ENCODE measurements at regions not wholly inside any gene's neighbourhood (a gene's known extent, or its start where the extent isn't known, plus 50 kb on each side); places are given as distances from the start of the nearest gene placed in this dataset.

GRCh38 chr16:66295213-66295612, 71.3 kb upstream of the CDH5 start:
- H3K36me3 ChIP-seq: no peaks in the 10 kb centered on the region
- intact Hi-C loops (cut with DNase I; ENCODE audit: low total_unique reads): no loop called here

GRCh38 chr16:66294507-66294906, 72.0 kb upstream of the CDH5 start:
- H3K36me3 ChIP-seq: no peaks in the 10 kb centered on the region
- no peak for TF ChIP-seq POLR2A (IDR thresholded peaks at IDR 0.05)
- TF ChIP-seq, protein P1, sequence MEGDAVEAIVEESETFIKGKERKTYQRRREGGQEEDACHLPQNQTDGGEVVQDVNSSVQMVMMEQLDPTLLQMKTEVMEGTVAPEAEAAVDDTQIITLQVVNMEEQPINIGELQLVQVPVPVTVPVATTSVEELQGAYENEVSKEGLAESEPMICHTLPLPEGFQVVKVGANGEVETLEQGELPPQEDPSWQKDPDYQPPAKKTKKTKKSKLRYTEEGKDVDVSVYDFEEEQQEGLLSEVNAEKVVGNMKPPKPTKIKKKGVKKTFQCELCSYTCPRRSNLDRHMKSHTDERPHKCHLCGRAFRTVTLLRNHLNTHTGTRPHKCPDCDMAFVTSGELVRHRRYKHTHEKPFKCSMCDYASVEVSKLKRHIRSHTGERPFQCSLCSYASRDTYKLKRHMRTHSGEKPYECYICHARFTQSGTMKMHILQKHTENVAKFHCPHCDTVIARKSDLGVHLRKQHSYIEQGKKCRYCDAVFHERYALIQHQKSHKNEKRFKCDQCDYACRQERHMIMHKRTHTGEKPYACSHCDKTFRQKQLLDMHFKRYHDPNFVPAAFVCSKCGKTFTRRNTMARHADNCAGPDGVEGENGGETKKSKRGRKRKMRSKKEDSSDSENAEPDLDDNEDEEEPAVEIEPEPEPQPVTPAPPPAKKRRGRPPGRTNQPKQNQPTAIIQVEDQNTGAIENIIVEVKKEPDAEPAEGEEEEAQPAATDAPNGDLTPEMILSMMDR (IDR thresholded peaks at IDR 0.05): no peak
- no peak overlapping the region for H3K4me3 ChIP-seq
- intact Hi-C loops (cut with DNase I; ENCODE audit: low total_unique reads): no loop called here
- no peak overlapping the region for H3K27ac ChIP-seq
- no peaks in the 10 kb centered on the region for H3K27me3 ChIP-seq
- no peak for DNase-seq
- H3K9me3 ChIP-seq: no peaks in the 10 kb centered on the region
- H3K4me1 ChIP-seq: no peaks in the 10 kb centered on the region

More at GRCh38 chr16:66295213-66295612, 71.3 kb upstream of the CDH5 start:
- no peaks in the 10 kb centered on the region for H3K27me3 ChIP-seq
- no peak for DNase-seq
- no peaks in the 10 kb centered on the region for H3K9me3 ChIP-seq
- H3K4me1 ChIP-seq: no peaks in the 10 kb centered on the region
- H3K4me3 ChIP-seq: no peak overlapping the region
- no peak overlapping the region for H3K27ac ChIP-seq
- TF ChIP-seq, protein P1 (IDR thresholded peaks at IDR 0.05): no peak
- TF ChIP-seq POLR2A (IDR thresholded peaks at IDR 0.05): no peak

DNA sequence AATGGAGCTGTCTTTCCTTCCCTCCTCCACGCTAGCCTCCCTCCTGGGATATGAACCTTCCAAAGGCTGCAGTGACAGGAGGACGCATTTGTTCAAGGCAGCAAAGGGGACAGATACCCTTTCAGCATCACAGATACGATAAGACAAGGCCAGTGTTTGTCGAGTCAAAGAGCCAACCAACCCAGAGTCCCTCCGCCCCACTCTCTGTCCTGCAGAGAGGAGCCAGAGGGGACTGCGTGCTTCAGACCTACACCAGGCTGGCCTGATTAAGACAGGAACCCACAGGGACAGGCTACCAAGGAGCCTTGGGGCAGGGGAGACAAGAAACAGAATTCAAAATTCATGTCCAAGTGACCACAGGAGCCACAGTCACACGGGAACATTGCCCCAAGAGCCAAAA, 72.6 kb upstream of the CDH5 start:
- DNase-seq: no peak

GRCh38 chr16:66293207-66293735, 73.2 kb upstream of the CDH5 start:
- no peak overlapping the region for H3K27ac ChIP-seq
- no peak for TF ChIP-seq POLR2A (IDR thresholded peaks at IDR 0.05)
- TF ChIP-seq, protein P1 (IDR thresholded peaks at IDR 0.05): no peak
- no peak overlapping the region for H3K4me3 ChIP-seq
- no peaks in the 10 kb centered on the region for H3K9me3 ChIP-seq
- H3K4me1 ChIP-seq: no peaks in the 10 kb centered on the region
- no peak for DNase-seq
- intact Hi-C loops (cut with DNase I; ENCODE audit: low total_unique reads): no loop called here
- no peaks in the 10 kb centered on the region for H3K27me3 ChIP-seq
- H3K36me3 ChIP-seq: no peaks in the 10 kb centered on the region

More for the DNA sequence above, 72.6 kb upstream of the CDH5 start:
- TF ChIP-seq, protein P1 (IDR thresholded peaks at IDR 0.05): no peak
- TF ChIP-seq POLR2A (IDR thresholded peaks at IDR 0.05): no peak
- Histone ChIP-seq H3K27me3 (no peaks in the 10 kb centered on the region), H3K27ac (no peak overlapping the region), H3K4me3 (no peak overlapping the region), H3K4me1 (no peaks in the 10 kb centered on the region), H3K9me3 (no peaks in the 10 kb centered on the region), H3K36me3 (no peaks in the 10 kb centered on the region)
- intact Hi-C loops (cut with DNase I; ENCODE audit: low total_unique reads): no loop called here

GRCh38 chr16:66292241-66292935, 74.1 kb upstream of the CDH5 start:
- H3K36me3 ChIP-seq: no peaks in the 10 kb centered on the region

More at GRCh38 chr16:66292241-66292935, 74.1 kb upstream of the CDH5 start:
- H3K27ac ChIP-seq: no peak overlapping the region
- no peaks in the 10 kb centered on the region for H3K4me1 ChIP-seq
- DNase-seq: no peak
- intact Hi-C loops (cut with DNase I; ENCODE audit: low total_unique reads): no loop called here
- no peaks in the 10 kb centered on the region for H3K27me3 ChIP-seq
- TF ChIP-seq POLR2A (IDR thresholded peaks at IDR 0.05): no peak
- TF ChIP-seq, protein P1 (IDR thresholded peaks at IDR 0.05): no peak
- no peak overlapping the region for H3K4me3 ChIP-seq
- no peaks in the 10 kb centered on the region for H3K9me3 ChIP-seq

All from uterus (tissue), 3 donors.